GM23338 (cell line): ENCODE measurements at regions not wholly inside any gene's neighbourhood (a gene's known extent, or its start where the extent isn't known, plus 50 kb on each side); places are given as distances from the start of the nearest gene placed in this dataset.

Experiments used
- ATAC-seq: fragments of 200-7000 bp; cut with Tn5 transposase; 3 replicates; pipeline ENCODE4 v1.9.1; 2020
- DNase-seq: peaks from one replicate; pipeline ENCODE4 v3.0.0-alpha.2; 2015; ENCODE audit warnings: low spot score
- H2AFZ ChIP-seq: fragments of 200-600 bp; sonication (generic); 2 replicates; pipeline ENCODE4 v1.8.0; 2016; ENCODE audit warnings: antibody characterized with exemption, mild to moderate bottlenecking, moderate library complexity
- H3F3A ChIP-seq: fragments of 200-600 bp; sonication (generic); replicated peaks from 2 replicates; pipeline ENCODE4 v1.8.0; 2017; ENCODE audit warnings: antibody characterized with exemption, mixed run types, low read depth
- H3K27ac ChIP-seq: fragments of 200-600 bp; sonication (generic); 2 replicates; pipeline ENCODE4 v1.6.1; 2016; ENCODE audit warnings: low read depth
- H3K27me3 ChIP-seq: fragments of 200-600 bp; sonication (generic); 2 replicates; pipeline ENCODE4 v1.8.0; 2016; ENCODE audit warnings: mild to moderate bottlenecking, mixed run types, moderate library complexity; ENCODE audit not compliant: insufficient read depth
- H3K36me3 ChIP-seq: fragments of 200-600 bp; sonication (generic); 2 replicates; pipeline ENCODE4 v1.8.0; 2016; ENCODE audit warnings: mild to moderate bottlenecking; ENCODE audit not compliant: insufficient read depth
- H3K4me1 ChIP-seq: fragments of 200-600 bp; sonication (generic); 2 replicates; pipeline ENCODE4 v1.8.0; 2016; ENCODE audit warnings: mild to moderate bottlenecking, moderate library complexity; ENCODE audit not compliant: insufficient read depth
- H3K4me2 ChIP-seq: fragments of 200-600 bp; sonication (generic); 2 replicates; pipeline ENCODE4 v1.7.1; 2017; ENCODE audit warnings: mixed run types
- H3K4me3 ChIP-seq: fragments of 200-600 bp; sonication (generic); 2 replicates; pipeline ENCODE4 v1.6.1; 2016; ENCODE audit warnings: mixed run types
- H3K79me2 ChIP-seq: fragments of 200-600 bp; sonication (generic); replicated peaks from 2 replicates; pipeline ENCODE4 v1.8.0; 2017; ENCODE audit warnings: mild to moderate bottlenecking; ENCODE audit not compliant: insufficient read depth
- H3K9me2 ChIP-seq: fragments of 200-600 bp; sonication (generic); 2 replicates; pipeline ENCODE4 v1.8.0; 2017; ENCODE audit not compliant: insufficient read depth
- H4K20me1 ChIP-seq: fragments of 200-600 bp; sonication (generic); replicated peaks from 2 replicates; pipeline ENCODE4 v1.8.0; 2017; ENCODE audit warnings: mild to moderate bottlenecking; ENCODE audit not compliant: insufficient read depth
- H3K27ac Mint-ChIP-seq: 2 replicates; pipeline ENCODE4 v1.8.0; 2020; ENCODE audit warnings: inconsistent platforms, mild to moderate bottlenecking, moderate library complexity, mixed read lengths
- H3K27me3 Mint-ChIP-seq: 3 replicates; pipeline ENCODE4 v1.8.0; 2022; ENCODE audit warnings: low read depth, mild to moderate bottlenecking, moderate library complexity, mixed read lengths, inconsistent platforms; ENCODE audit not compliant: insufficient read depth, poor library complexity
- H3K36me3 Mint-ChIP-seq: 3 replicates; pipeline ENCODE4 v1.8.0; 2021; ENCODE audit warnings: low read depth, mild to moderate bottlenecking, inconsistent platforms, moderate library complexity, mixed read lengths
- H3K4me1 Mint-ChIP-seq: 3 replicates; pipeline ENCODE4 v1.8.0; 2020; ENCODE audit warnings: mild to moderate bottlenecking, inconsistent platforms, mixed read lengths
- H3K4me3 Mint-ChIP-seq: 3 replicates; pipeline ENCODE4 v1.8.0; 2021; ENCODE audit warnings: moderate library complexity, mild to moderate bottlenecking, inconsistent platforms, mixed read lengths
- H3K9me3 Mint-ChIP-seq: 3 replicates; pipeline ENCODE4 v1.8.0; 2020; ENCODE audit warnings: moderate library complexity, mild to moderate bottlenecking, inconsistent platforms, mixed read lengths
- CREB1 ChIP-seq: fragments of 250-450 bp; sonication (Bioruptor Pico); IDR thresholded peaks from 2 replicates; pipeline ENCODE4 v1.5.0; 2020; ENCODE audit warnings: low read depth, mild to moderate bottlenecking, moderate library complexity
- EZH2 ChIP-seq: fragments of 200-600 bp; sonication (generic); IDR thresholded peaks from one replicate; pipeline ENCODE4 v1.8.0; 2017; ENCODE audit warnings: antibody characterized with exemption, mild to moderate bottlenecking, low read depth; ENCODE audit not compliant: unreplicated experiment
- EZH2phosphoT487 ChIP-seq: fragments of 200-600 bp; sonication (generic); IDR thresholded peaks from one replicate; pipeline ENCODE4 v1.8.1; 2018; ENCODE audit warnings: antibody characterized with exemption; ENCODE audit not compliant: unreplicated experiment
- JUNB ChIP-seq: IDR thresholded peaks from one replicate; pipeline ENCODE4 v1.6.1; 2016; ENCODE audit warnings: antibody characterized with exemption; ENCODE audit not compliant: unreplicated experiment
- NANOG ChIP-seq: IDR thresholded peaks from 2 replicates; pipeline ENCODE4 v1.6.1; 2016; ENCODE audit warnings: antibody characterized with exemption, borderline replicate concordance
- REST ChIP-seq: IDR thresholded peaks from one replicate; pipeline ENCODE4 v1.6.1; 2018; ENCODE audit warnings: antibody characterized with exemption; ENCODE audit not compliant: unreplicated experiment
- STAT1 ChIP-seq: IDR thresholded peaks from one replicate; pipeline ENCODE4 v1.6.1; 2016; ENCODE audit warnings: antibody characterized with exemption; ENCODE audit not compliant: unreplicated experiment
- ZNF114 ChIP-seq: fragments of 250-450 bp; sonication (Bioruptor Pico); IDR thresholded peaks from 2 replicates; pipeline ENCODE4 v1.5.0; 2020; ENCODE audit warnings: mild to moderate bottlenecking, moderate library complexity
- TF ChIP-seq, protein P1 (sequence below), 2 experiments: fragments of 200-600 bp in 1 of 2; sonication (generic) in 1 of 2; conservative IDR thresholded peaks; 2 replicates each; pipeline versions ENCODE4 v1.5.1 to v1.6.1; 2016 to 2017; ENCODE audit warnings: antibody characterized with exemption in 2 of 2, low read depth in 2 of 2, mild to moderate bottlenecking in 2 of 2, moderate library complexity in 1 of 2
- TF ChIP-seq, protein P2 (sequence below): IDR thresholded peaks from 2 replicates; pipeline ENCODE4 v1.6.1; 2016; ENCODE audit warnings: antibody characterized with exemption

DNA sequence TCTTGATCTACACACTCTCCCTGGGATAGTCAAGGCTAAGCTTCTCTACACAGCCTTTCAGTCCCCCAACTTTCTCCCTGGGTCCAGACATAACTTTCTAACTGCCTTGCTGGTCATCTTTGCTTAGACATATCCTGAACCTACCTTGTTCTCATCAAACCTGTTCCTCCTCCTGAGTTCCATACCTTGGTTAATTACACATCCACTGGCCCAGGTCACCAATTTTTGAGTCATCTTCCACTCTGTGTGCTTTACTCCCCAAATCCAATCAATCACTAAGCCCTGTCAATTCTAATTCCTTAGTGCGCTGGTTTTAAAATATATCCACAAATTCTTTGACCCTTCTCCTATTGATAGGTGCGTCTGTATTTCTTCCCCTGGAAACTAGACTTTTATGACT, 107.0 kb downstream of the EVX1 start (continued):
- TF ChIP-seq, protein P1, sequence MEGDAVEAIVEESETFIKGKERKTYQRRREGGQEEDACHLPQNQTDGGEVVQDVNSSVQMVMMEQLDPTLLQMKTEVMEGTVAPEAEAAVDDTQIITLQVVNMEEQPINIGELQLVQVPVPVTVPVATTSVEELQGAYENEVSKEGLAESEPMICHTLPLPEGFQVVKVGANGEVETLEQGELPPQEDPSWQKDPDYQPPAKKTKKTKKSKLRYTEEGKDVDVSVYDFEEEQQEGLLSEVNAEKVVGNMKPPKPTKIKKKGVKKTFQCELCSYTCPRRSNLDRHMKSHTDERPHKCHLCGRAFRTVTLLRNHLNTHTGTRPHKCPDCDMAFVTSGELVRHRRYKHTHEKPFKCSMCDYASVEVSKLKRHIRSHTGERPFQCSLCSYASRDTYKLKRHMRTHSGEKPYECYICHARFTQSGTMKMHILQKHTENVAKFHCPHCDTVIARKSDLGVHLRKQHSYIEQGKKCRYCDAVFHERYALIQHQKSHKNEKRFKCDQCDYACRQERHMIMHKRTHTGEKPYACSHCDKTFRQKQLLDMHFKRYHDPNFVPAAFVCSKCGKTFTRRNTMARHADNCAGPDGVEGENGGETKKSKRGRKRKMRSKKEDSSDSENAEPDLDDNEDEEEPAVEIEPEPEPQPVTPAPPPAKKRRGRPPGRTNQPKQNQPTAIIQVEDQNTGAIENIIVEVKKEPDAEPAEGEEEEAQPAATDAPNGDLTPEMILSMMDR (conservative IDR thresholded peaks at IDR 0.05; ENCODE audit: low read depth in 2 of 2) = no peak
- TF ChIP-seq STAT1 = no peak
- no peak for TF ChIP-seq ZNF114
- TF ChIP-seq REST = no peak
- TF ChIP-seq, protein P2, sequence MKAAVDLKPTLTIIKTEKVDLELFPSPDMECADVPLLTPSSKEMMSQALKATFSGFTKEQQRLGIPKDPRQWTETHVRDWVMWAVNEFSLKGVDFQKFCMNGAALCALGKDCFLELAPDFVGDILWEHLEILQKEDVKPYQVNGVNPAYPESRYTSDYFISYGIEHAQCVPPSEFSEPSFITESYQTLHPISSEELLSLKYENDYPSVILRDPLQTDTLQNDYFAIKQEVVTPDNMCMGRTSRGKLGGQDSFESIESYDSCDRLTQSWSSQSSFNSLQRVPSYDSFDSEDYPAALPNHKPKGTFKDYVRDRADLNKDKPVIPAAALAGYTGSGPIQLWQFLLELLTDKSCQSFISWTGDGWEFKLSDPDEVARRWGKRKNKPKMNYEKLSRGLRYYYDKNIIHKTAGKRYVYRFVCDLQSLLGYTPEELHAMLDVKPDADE = no peak
- TF ChIP-seq JUNB = no peak
- TF ChIP-seq EZH2phosphoT487 = no peak
- TF ChIP-seq CREB1 = no peak

GRCh38 chr7:27351137-27351536, 108.5 kb downstream of the EVX1 start:
- Histone ChIP-seq H3F3A (no peaks in the 10 kb centered on the region), H3K4me3 (no peak overlapping the region), H4K20me1 (no peaks in the 10 kb centered on the region), H3K27me3 (no peaks in the 10 kb centered on the region), H3K36me3 (no peaks in the 10 kb centered on the region), H3K79me2 (no peaks in the 10 kb centered on the region), H2AFZ (no peak overlapping the region), H3K27ac (no peak overlapping the region), H3K9me2 (no peaks in the 10 kb centered on the region; the same call in 1 of the 2 replicates), H3K4me1 (no peaks in the 10 kb centered on the region), H3K4me2 (no peak overlapping the region)
- no peak for DNase-seq
- Mint-ChIP-seq H3K27me3 (peaks cover 6% of the 10 kb centered on the region), H3K36me3 (no peaks in the 10 kb centered on the region), H3K4me3 (no peak overlapping the region), H3K9me3 (no peaks in the 10 kb centered on the region), H3K27ac (no peak overlapping the region), H3K4me1 (peaks cover 2% of the 10 kb centered on the region; the same call in 1 of the 3 replicates)
- ATAC-seq = no peak
- no peak for TF ChIP-seq NANOG
- TF ChIP-seq EZH2 = no peak
- TF ChIP-seq, protein P2 = no peak
- TF ChIP-seq JUNB = no peak
- TF ChIP-seq REST = no peak
- no peak for TF ChIP-seq STAT1
